ENCODE measurements at regions not wholly inside any gene's neighbourhood (a gene's known extent, or its start where the extent isn't known, plus 50 kb on each side); places are given as distances from the start of the nearest gene placed in this dataset.

GRCh38 chr9:91154686-91155085 lies 207.0 kb downstream of the AUH start:
- no peak overlapping the region for H3K27ac ChIP-seq (ENCODE audit: low read depth in 1 of 2, low read length in 1 of 2)

DNA sequence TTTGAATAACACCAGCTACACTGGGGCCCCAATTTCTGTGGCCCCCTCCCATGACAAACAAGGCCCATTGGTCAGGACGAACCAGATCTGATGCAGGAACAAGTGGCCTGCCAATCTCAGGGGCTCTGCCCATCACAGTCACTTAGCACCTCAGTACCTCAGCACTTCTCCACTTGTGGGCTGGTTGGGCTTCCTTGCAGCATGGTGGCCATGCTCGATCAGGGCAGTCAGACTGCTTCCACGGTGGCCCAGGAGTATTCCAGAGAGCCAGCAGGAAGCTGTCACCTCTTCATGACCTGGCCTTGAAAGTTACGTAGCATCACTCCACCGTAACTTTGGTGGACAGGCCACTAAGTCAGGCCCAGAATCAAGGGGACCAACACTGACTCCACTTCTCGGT lies 206.5 kb downstream of the AUH start:
- no peaks in the 10 kb centered on the region for H3K27me3 ChIP-seq (ENCODE audit: control insufficient read depth in 2 of 2, insufficient read depth in 1 of 2, low read length in 1 of 2)
- peaks cover 0 to 4% of the 10 kb centered on the region in 2 donors for H3K36me3 ChIP-seq (ENCODE audit: control insufficient read depth in 2 of 2, insufficient read depth in 2 of 2, low read length in 1 of 2)
- no peak for DNase-seq (ENCODE audit: low read depth in 6 of 9, low spot score in 9 of 9)
- no peak overlapping the region for H3K4me3 ChIP-seq (ENCODE audit: low read length in 2 of 2)
- H3K27ac ChIP-seq (ENCODE audit: low read depth in 1 of 2, low read length in 1 of 2), result no peak overlapping the region
- WGBS, result 97% methylated on average over 6 of the region's 6 CpGs
- peaks cover 1 to 13% of the 10 kb centered on the region in 2 donors for H3K9me3 ChIP-seq (ENCODE audit: control insufficient read depth in 2 of 2, insufficient read depth in 1 of 2, low read length in 1 of 2)
- peaks cover 22 to 39% of the 10 kb centered on the region in 2 donors for H3K4me1 ChIP-seq (ENCODE audit: control insufficient read depth in 2 of 2, insufficient read depth in 2 of 2, low read length in 2 of 2)

More at GRCh38 chr9:91154686-91155085, 207.0 kb downstream of the AUH start:
- Histone ChIP-seq H3K4me1 (ENCODE audit: control insufficient read depth in 2 of 2, insufficient read depth in 2 of 2, low read length in 2 of 2) (peaks cover 22 to 40% of the 10 kb centered on the region in 2 donors), H3K36me3 (ENCODE audit: control insufficient read depth in 2 of 2, insufficient read depth in 2 of 2, low read length in 1 of 2) (peaks cover 0 to 4% of the 10 kb centered on the region in 2 donors), H3K9me3 (ENCODE audit: control insufficient read depth in 2 of 2, insufficient read depth in 1 of 2, low read length in 1 of 2) (peaks cover 1 to 13% of the 10 kb centered on the region in 2 donors), H3K4me3 (ENCODE audit: low read length in 2 of 2) (no peak overlapping the region), H3K27me3 (ENCODE audit: control insufficient read depth in 2 of 2, insufficient read depth in 1 of 2, low read length in 1 of 2) (no peaks in the 10 kb centered on the region)
- WGBS, result 96% methylated on average over 3 of the region's 3 CpGs
- no peak for DNase-seq (ENCODE audit: low read depth in 6 of 9, low spot score in 9 of 9)

DNA sequence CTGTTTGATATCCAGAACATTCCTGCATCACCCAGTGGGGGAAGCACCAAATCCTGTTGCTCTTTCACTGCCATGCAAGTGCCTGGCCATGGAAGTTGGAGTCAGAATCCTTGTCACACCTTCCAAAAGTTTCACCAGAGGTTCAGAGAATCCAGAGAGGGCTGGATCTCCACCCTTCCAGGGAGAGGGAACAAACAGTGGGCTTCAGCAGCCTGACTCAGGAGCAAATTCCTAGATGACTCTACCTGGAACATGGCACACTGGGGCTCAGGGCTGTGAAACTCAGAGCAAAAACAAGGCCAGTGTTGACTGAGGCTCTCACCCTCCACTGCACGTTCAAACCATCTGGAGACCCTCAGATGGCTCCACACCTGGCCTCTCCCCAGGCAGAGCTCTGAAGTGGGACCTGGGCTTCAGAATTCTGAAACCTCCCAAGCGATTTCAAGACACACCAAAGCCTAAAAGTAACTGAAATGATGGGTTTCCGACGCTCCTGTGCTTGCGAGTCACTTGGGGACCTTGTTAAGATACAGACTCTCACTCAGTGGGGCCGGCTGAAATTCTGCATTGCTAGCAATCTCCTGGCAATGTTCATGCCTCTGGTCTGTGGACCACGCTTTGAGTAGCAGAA lies 205.9 kb downstream of the AUH start:
- Histone ChIP-seq H3K9me3 (ENCODE audit: control insufficient read depth in 2 of 2, insufficient read depth in 1 of 2, low read length in 1 of 2) (peaks cover 1 to 13% of the 10 kb centered on the region in 2 donors), H3K36me3 (ENCODE audit: control insufficient read depth in 2 of 2, insufficient read depth in 2 of 2, low read length in 1 of 2) (peaks cover 0 to 4% of the 10 kb centered on the region in 2 donors), H3K27ac (ENCODE audit: low read depth in 1 of 2, low read length in 1 of 2) (peak overlapping the region in 1 of 2 donors; percentile 32), H3K27me3 (ENCODE audit: control insufficient read depth in 2 of 2, insufficient read depth in 1 of 2, low read length in 1 of 2) (no peaks in the 10 kb centered on the region), H3K4me3 (ENCODE audit: low read length in 2 of 2) (no peak overlapping the region), H3K4me1 (ENCODE audit: control insufficient read depth in 2 of 2, insufficient read depth in 2 of 2, low read length in 2 of 2) (peaks cover 17 to 37% of the 10 kb centered on the region in 2 donors)
- WGBS, result 30% methylated on average over 7 of the region's 7 CpGs
- DNase-seq (ENCODE audit: low read depth in 6 of 9, low spot score in 9 of 9), result peak in 1 of 9 donors; percentile 57

DNA sequence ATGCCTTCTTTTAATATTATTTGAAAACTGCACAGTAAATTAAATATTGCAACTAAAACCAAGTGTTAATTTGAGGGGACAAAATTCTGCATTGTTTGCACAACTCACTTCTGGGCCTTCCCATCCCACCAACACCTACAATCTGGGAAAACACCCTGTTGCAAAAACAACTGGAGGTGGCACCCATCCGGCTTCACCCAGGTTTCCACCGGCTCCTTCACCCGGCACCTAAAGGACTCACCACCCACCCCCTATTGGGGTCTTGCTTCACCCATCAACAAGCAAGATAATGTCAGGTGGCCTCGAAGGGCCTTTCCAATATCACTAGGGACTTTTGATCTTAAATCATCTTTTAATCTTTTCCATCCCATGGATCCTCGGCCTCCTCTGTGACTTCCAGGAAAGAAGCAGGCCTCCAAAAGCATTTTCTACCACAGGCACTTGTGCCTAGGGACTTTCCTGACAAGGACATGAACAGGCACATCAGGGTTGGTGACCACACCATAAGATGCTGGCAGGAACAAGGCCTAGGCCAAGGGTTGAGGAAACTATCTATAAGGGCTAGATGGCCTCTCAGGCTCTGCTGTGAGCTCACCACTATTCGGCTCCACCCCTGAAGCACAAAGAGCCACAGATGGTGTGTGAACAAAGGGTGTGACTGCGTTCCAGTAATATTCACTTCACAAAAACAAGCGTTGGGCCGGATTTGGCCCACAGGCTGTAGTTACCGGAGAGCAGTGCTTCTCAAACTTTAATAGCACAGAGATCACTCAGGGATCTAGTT lies 205.1 kb downstream of the AUH start:
- Histone ChIP-seq H3K9me3 (ENCODE audit: control insufficient read depth in 2 of 2, insufficient read depth in 1 of 2, low read length in 1 of 2) (peaks cover 1 to 13% of the 10 kb centered on the region in 2 donors), H3K4me1 (ENCODE audit: control insufficient read depth in 2 of 2, insufficient read depth in 2 of 2, low read length in 2 of 2) (peaks cover 12 to 40% of the 10 kb centered on the region in 2 donors), H3K4me3 (ENCODE audit: low read length in 2 of 2) (no peak overlapping the region), H3K27me3 (ENCODE audit: control insufficient read depth in 2 of 2, insufficient read depth in 1 of 2, low read length in 1 of 2) (no peaks in the 10 kb centered on the region), H3K27ac (ENCODE audit: low read depth in 1 of 2, low read length in 1 of 2) (no peak overlapping the region), H3K36me3 (ENCODE audit: control insufficient read depth in 2 of 2, insufficient read depth in 2 of 2, low read length in 1 of 2) (peaks cover 0 to 4% of the 10 kb centered on the region in 2 donors)
- DNase-seq (ENCODE audit: low read depth in 6 of 9, low spot score in 9 of 9), result no peak
- 78% methylated on average over 10 of the region's 10 CpGs for WGBS

DNA sequence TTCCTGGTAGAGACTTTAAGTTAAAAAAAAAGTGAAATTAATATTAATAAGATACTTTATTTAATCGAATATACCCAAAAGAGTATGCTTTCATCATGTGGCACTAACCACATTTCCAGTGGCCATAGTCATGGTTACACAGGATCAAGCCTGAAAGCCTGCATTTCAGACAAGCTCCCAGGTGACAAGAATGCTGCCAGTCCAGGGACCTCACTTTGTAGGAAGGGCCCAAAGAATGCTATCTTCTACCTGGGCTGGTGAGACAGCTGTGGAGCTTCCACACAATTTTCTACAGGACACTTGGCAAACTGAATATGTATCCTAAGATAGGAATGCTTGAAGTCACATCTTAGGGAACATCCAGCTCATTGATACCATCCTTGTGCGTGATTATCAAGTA lies 203.8 kb downstream of the AUH start:
- H3K27me3 ChIP-seq (ENCODE audit: control insufficient read depth in 2 of 2, insufficient read depth in 1 of 2, low read length in 1 of 2), result no peaks in the 10 kb centered on the region
- H3K27ac ChIP-seq (ENCODE audit: low read depth in 1 of 2, low read length in 1 of 2), result no peak overlapping the region
- peaks cover 16 to 44% of the 10 kb centered on the region in 2 donors for H3K4me1 ChIP-seq (ENCODE audit: control insufficient read depth in 2 of 2, insufficient read depth in 2 of 2, low read length in 2 of 2)
- H3K4me3 ChIP-seq (ENCODE audit: low read length in 2 of 2), result no peak overlapping the region
- peaks cover 0 to 4% of the 10 kb centered on the region in 2 donors for H3K36me3 ChIP-seq (ENCODE audit: control insufficient read depth in 2 of 2, insufficient read depth in 2 of 2, low read length in 1 of 2)
- 96% methylated on average over 2 of the region's 2 CpGs for WGBS
- DNase-seq (ENCODE audit: low read depth in 6 of 9, low spot score in 9 of 9), result no peak
- peaks cover 1 to 10% of the 10 kb centered on the region in 2 donors for H3K9me3 ChIP-seq (ENCODE audit: control insufficient read depth in 2 of 2, insufficient read depth in 1 of 2, low read length in 1 of 2)

- DNase-seq (ENCODE audit: low read depth in 6 of 9, low spot score in 9 of 9), result no peak
- no peaks in the 10 kb centered on the region for H3K27me3 ChIP-seq (ENCODE audit: control insufficient read depth in 2 of 2, insufficient read depth in 1 of 2, low read length in 1 of 2)
- no peak overlapping the region for H3K4me3 ChIP-seq (ENCODE audit: low read length in 2 of 2)
- H3K36me3 ChIP-seq (ENCODE audit: control insufficient read depth in 2 of 2, insufficient read depth in 2 of 2, low read length in 1 of 2), result peaks cover 0 to 4% of the 10 kb centered on the region in 2 donors
- 96% methylated on average over 6 of the region's 6 CpGs for WGBS
- peaks cover 1 to 8% of the 10 kb centered on the region in 2 donors for H3K9me3 ChIP-seq (ENCODE audit: control insufficient read depth in 2 of 2, insufficient read depth in 1 of 2, low read length in 1 of 2)
- H3K4me1 ChIP-seq (ENCODE audit: control insufficient read depth in 2 of 2, insufficient read depth in 2 of 2, low read length in 2 of 2), result peaks cover 20 to 48% of the 10 kb centered on the region in 2 donors
- no peak overlapping the region for H3K27ac ChIP-seq (ENCODE audit: low read depth in 1 of 2, low read length in 1 of 2)
Observed at GRCh38 chr9:91158286-91158685, 203.4 kb downstream of the AUH start.

GRCh38 chr9:91158946-91159345 lies 202.8 kb downstream of the AUH start:
- Histone ChIP-seq H3K27ac (ENCODE audit: low read depth in 1 of 2, low read length in 1 of 2) (no peak overlapping the region), H3K27me3 (ENCODE audit: control insufficient read depth in 2 of 2, insufficient read depth in 1 of 2, low read length in 1 of 2) (no peaks in the 10 kb centered on the region), H3K4me3 (ENCODE audit: low read length in 2 of 2) (no peak overlapping the region), H3K4me1 (ENCODE audit: control insufficient read depth in 2 of 2, insufficient read depth in 2 of 2, low read length in 2 of 2) (peaks cover 26 to 55% of the 10 kb centered on the region in 2 donors), H3K9me3 (ENCODE audit: control insufficient read depth in 2 of 2, insufficient read depth in 1 of 2, low read length in 1 of 2) (peaks cover 1 to 8% of the 10 kb centered on the region in 2 donors), H3K36me3 (ENCODE audit: control insufficient read depth in 2 of 2, insufficient read depth in 2 of 2, low read length in 1 of 2) (peaks cover 0 to 4% of the 10 kb centered on the region in 2 donors)
- DNase-seq (ENCODE audit: low read depth in 6 of 9, low spot score in 9 of 9), result no peak
- WGBS, result 95% methylated on average over 3 of the region's 3 CpGs

- DNase-seq (ENCODE audit: low read depth in 6 of 9, low spot score in 9 of 9), result no peak
- 96% methylated on average over 27 of the region's 27 CpGs for WGBS
- Histone ChIP-seq H3K9me3 (ENCODE audit: control insufficient read depth in 2 of 2, insufficient read depth in 1 of 2, low read length in 1 of 2) (peaks cover 1 to 7% of the 10 kb centered on the region in 2 donors), H3K27ac (ENCODE audit: low read depth in 1 of 2, low read length in 1 of 2) (no peak overlapping the region), H3K4me3 (ENCODE audit: low read length in 2 of 2) (no peak overlapping the region), H3K27me3 (ENCODE audit: control insufficient read depth in 2 of 2, insufficient read depth in 1 of 2, low read length in 1 of 2) (no peaks in the 10 kb centered on the region), H3K4me1 (ENCODE audit: control insufficient read depth in 2 of 2, insufficient read depth in 2 of 2, low read length in 2 of 2) (peaks cover 34 to 62% of the 10 kb centered on the region in 2 donors), H3K36me3 (ENCODE audit: control insufficient read depth in 2 of 2, insufficient read depth in 2 of 2, low read length in 1 of 2) (peaks cover 0 to 4% of the 10 kb centered on the region in 2 donors)
Observed at GRCh38 chr9:91159664-91160121, 202.0 kb downstream of the AUH start.

DNA sequence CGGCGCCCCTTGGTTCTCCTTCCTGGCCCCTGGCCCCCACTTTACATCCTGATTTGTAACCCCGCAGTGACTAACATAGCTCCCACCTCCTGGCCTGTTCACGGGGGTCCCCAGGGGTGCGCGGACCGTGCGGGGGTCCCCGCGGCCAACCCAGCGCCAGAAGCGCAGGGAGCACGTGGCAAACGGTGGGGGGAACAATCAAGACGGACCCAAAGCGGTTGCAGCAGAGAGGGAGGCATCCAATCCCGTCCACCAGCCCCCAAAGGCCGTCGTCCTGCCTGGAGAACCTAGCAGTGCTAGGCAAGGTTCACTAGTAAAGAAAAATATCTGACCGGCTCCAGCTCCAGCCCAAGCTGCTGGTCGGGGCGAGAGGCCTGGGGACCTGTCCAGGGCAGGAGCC lies 201.5 kb downstream of the AUH start:
- Histone ChIP-seq H3K27ac (ENCODE audit: low read depth in 1 of 2, low read length in 1 of 2) (no peak overlapping the region), H3K4me3 (ENCODE audit: low read length in 2 of 2) (no peak overlapping the region), H3K36me3 (ENCODE audit: control insufficient read depth in 2 of 2, insufficient read depth in 2 of 2, low read length in 1 of 2) (peaks cover 0 to 2% of the 10 kb centered on the region in 2 donors), H3K27me3 (ENCODE audit: control insufficient read depth in 2 of 2, insufficient read depth in 1 of 2, low read length in 1 of 2) (no peaks in the 10 kb centered on the region), H3K9me3 (ENCODE audit: control insufficient read depth in 2 of 2, insufficient read depth in 1 of 2, low read length in 1 of 2) (peaks cover 1 to 2% of the 10 kb centered on the region in 2 donors), H3K4me1 (ENCODE audit: control insufficient read depth in 2 of 2, insufficient read depth in 2 of 2, low read length in 2 of 2) (peaks cover 38 to 67% of the 10 kb centered on the region in 2 donors)
- WGBS, result 95% methylated on average over 22 of the region's 22 CpGs
- no peak for DNase-seq (ENCODE audit: low read depth in 6 of 9, low spot score in 9 of 9)

Measured in thymus (tissue), 11 donors.